Memory B cell (primary cell): ENCODE measurements at regions not wholly inside any gene's neighbourhood (a gene's known extent, or its start where the extent isn't known, plus 50 kb on each side); places are given as distances from the start of the nearest gene placed in this dataset.

Source experiments
- ATAC-seq: fragments of 150-1000 bp; cut with Tn5 transposase; 2 replicates; pipeline ENCODE4 v1.10.0; 2021; ENCODE audit warnings: low read depth, mild to moderate bottlenecking, moderate library complexity
- DNase-seq, 2 donors: peaks; one replicate each; pipeline ENCODE4 v3.0.0; 2022; ENCODE audit warnings: low spot score in 2 of 2
- H3K27ac Mint-ChIP-seq: one replicate; pipeline ENCODE4 v1.8.0; 2022; ENCODE audit warnings: mild to moderate bottlenecking, moderate library complexity, mixed read lengths
- H3K27me3 Mint-ChIP-seq: one replicate; pipeline ENCODE4 v1.8.0; 2022; ENCODE audit warnings: mixed read lengths
- H3K36me3 Mint-ChIP-seq: one replicate; pipeline ENCODE4 v1.8.0; 2022; ENCODE audit warnings: mild to moderate bottlenecking, mixed read lengths
- H3K4me1 Mint-ChIP-seq: one replicate; pipeline ENCODE4 v1.8.0; 2022; ENCODE audit warnings: mixed read lengths
- H3K4me3 Mint-ChIP-seq: one replicate; pipeline ENCODE4 v1.8.0; 2022; ENCODE audit warnings: mild to moderate bottlenecking, moderate library complexity, mixed read lengths
- H3K9me3 Mint-ChIP-seq: one replicate; pipeline ENCODE4 v1.8.0; 2022; ENCODE audit warnings: mixed read lengths

DNA sequence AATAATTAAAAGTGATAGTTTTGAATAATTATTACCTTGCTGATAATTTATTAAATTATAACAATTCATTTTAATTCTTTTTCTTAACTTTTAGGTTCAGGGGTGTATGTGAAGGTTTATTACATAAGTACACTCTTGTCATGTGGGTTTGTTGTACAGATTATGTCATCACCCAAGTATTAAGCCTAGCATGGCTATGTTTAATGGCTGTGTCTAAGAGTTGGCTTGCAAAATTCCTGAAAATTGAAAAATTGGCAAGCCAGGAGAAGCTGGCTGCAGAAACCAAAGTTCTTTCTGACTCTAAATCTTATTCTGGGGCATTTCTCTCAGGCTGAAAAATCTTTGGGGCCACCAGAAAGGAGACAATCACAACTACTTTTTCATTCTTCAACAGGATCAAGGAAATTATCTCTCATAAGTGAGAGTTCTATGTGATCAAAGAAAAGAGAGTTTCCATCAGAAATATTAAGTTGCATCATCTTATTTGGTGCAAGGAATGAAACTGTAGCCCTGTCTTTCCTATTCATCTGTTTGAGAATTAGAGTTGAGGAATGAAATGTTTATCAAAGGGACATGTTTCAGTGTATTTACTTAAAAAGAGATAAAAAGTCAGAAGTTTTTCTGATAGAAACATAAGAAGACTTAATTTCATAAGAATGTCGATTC lies 412.1 kb upstream of the CDH2 start:
- Mint-ChIP-seq H3K27ac (no peak overlapping the region), H3K9me3 (peaks cover 4% of the 10 kb centered on the region), H3K4me1 (no peaks in the 10 kb centered on the region), H3K36me3 (no peaks in the 10 kb centered on the region), H3K27me3 (no peaks in the 10 kb centered on the region), H3K4me3 (no peak overlapping the region)
- ATAC-seq (no peak), DNase-seq (no peak)

DNA sequence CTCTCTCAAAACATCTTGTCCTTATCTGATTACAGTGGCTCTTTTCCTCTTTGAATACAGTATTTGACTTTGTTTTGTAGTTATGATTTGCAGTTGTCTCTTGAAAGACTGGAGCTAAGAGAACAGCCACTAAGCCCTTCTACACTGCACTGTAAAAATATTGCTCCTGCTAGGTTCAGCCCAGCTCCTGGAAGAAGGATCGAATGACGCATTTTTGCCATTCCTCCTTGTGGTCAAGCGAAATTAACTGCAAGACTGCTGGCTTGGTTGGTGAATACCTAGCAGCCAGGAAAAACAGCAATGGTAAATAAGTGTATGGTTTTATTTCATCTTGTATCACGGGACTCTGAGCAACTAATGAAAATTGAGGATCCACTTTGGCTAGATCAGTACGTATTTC lies 407.8 kb upstream of the CDH2 start:
- no peak for ATAC-seq
- DNase-seq: no peak
- Mint-ChIP-seq H3K36me3 (no peaks in the 10 kb centered on the region), H3K9me3 (peaks cover 2% of the 10 kb centered on the region), H3K4me3 (no peak overlapping the region), H3K27ac (no peak overlapping the region), H3K27me3 (no peaks in the 10 kb centered on the region), H3K4me1 (no peaks in the 10 kb centered on the region)

GRCh38 chr18:28582724-28583123 lies 405.8 kb upstream of the CDH2 start:
- DNase-seq (no peak), ATAC-seq (no peak)
- Mint-ChIP-seq H3K27me3 (no peaks in the 10 kb centered on the region), H3K4me3 (no peak overlapping the region), H3K27ac (no peak overlapping the region), H3K36me3 (no peaks in the 10 kb centered on the region), H3K9me3 (peaks cover 3% of the 10 kb centered on the region), H3K4me1 (no peaks in the 10 kb centered on the region)

DNA sequence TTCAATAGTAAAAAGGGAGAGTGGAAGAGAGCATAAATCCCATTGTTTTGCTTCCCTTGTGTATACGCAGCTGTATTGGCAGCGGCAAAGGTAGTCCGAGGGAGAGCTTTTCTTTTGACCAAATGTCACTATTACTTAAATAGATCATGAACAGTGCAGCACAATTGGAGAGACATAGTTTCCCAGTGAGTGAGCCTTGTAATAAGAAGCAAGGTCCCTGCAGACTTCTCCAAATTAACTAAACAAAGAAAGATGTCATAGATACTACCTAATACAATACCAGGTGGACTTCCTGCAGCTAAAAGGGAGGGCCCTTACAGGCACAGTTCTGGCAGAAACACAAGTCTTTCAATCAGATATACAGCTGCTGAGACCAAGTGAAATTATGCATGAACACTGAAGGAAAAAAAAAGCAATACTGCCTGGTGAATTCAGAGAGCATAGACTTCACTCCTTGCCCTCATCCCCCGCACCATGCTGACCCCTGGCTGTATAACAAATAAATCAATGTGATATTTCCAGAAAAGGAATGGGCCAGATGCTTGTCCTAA lies 404.7 kb upstream of the CDH2 start:
- H3K27ac Mint-ChIP-seq: no peak overlapping the region
- no peak for DNase-seq
- H3K4me3 Mint-ChIP-seq: no peak overlapping the region
- ATAC-seq: no peak
- H3K4me1 Mint-ChIP-seq: no peaks in the 10 kb centered on the region
- no peaks in the 10 kb centered on the region for H3K27me3 Mint-ChIP-seq
- H3K36me3 Mint-ChIP-seq: no peaks in the 10 kb centered on the region
- peaks cover 2% of the 10 kb centered on the region for H3K9me3 Mint-ChIP-seq

DNA sequence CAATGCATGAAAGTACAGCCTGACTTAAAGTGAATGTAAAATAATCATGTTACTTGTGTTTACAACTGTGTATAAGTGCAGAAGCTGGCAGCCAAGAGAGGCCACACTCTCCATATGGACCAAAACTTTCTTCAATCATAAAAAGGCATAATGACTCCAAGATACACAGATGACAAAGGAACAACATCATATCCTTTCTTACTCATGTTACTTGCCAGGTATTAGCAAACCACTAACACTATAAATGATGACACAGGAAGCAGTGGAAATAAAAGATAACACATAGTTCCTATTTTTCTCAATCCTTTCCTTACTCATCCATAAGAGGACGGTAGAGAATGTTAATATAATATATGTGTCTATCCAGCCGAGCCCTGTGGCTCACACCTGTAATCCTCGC lies 400.0 kb upstream of the CDH2 start:
- H3K27ac Mint-ChIP-seq: no peak overlapping the region

GRCh38 chr18:28575123-28575522 lies 398.2 kb upstream of the CDH2 start:
- Mint-ChIP-seq H3K4me1 (no peaks in the 10 kb centered on the region), H3K9me3 (peaks cover 3% of the 10 kb centered on the region), H3K4me3 (no peak overlapping the region), H3K36me3 (no peaks in the 10 kb centered on the region), H3K27me3 (no peaks in the 10 kb centered on the region), H3K27ac (no peak overlapping the region)
- ATAC-seq: no peak
- DNase-seq: no peak

More for the DNA sequence above, 400.0 kb upstream of the CDH2 start:
- Mint-ChIP-seq H3K4me3 (no peak overlapping the region), H3K9me3 (peaks cover 3% of the 10 kb centered on the region), H3K36me3 (no peaks in the 10 kb centered on the region), H3K27me3 (no peaks in the 10 kb centered on the region), H3K4me1 (no peaks in the 10 kb centered on the region)
- no peak for DNase-seq
- no peak for ATAC-seq

DNA sequence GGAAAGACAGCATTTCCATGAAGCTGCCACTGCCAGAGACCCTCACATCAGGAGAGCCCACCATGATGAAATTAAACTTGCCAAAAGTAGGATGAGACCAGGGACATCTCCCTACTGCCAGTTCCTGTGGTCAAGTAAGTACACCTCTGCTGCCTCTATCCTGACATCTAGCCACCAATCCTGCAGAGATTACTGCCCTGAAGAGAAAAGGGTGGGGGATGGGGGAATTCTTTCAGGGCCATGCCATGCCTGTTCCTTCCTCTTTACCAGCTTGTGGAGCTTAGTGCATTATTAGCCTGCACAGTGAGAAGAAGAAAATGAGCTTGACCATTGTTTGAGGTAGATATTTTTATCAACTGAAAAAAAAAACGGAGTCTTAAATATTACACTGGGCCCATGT lies 397.2 kb upstream of the CDH2 start:
- Mint-ChIP-seq H3K36me3 (no peaks in the 10 kb centered on the region), H3K9me3 (peaks cover 1% of the 10 kb centered on the region), H3K4me3 (no peak overlapping the region), H3K27ac (no peak overlapping the region), H3K27me3 (no peaks in the 10 kb centered on the region), H3K4me1 (no peaks in the 10 kb centered on the region)
- ATAC-seq: no peak
- no peak for DNase-seq

DNA sequence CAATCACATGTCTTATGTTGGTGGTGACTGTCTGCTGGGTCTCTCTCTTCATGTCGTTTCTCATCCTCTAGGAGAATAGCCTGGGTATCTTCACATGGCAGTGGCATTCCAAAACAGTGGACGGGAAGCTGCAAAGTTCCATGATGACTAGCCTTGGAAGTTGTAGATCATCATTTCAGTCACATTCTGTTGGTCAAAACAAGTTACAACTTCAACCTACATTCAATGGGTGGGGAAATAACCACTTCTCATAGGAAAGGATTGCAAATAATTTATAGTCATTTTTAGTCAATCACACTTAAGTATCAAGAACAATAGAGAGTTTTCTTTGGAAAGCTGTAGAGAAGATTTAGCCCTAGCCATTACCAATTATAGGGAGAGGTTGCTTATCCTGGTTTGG lies 395.0 kb upstream of the CDH2 start:
- DNase-seq (no peak), ATAC-seq (no peak)
- Mint-ChIP-seq H3K27me3 (no peaks in the 10 kb centered on the region), H3K9me3 (peaks cover 1% of the 10 kb centered on the region), H3K4me3 (no peak overlapping the region), H3K36me3 (no peaks in the 10 kb centered on the region), H3K4me1 (no peaks in the 10 kb centered on the region), H3K27ac (no peak overlapping the region)

DNA sequence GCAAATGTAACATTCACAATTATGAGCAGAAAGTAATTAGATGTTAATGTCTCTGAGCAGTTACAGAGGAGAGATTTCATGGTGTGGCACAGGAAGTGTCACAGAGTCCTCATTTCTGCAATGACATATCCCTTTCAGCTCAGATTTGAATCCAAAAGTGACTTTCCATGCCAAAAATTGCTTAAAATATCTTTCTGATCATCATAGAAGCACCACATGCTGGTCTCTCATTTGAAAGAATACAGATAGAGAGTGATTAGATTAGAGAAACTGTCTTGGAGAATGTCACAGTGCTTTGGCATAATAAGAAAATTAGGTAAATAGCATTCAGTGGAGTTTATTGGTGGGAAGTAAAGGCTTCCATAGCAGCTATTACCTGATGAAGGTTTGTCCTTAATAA lies 383.4 kb upstream of the CDH2 start:
- DNase-seq (no peak), ATAC-seq (no peak)
- Mint-ChIP-seq H3K9me3 (peaks cover 2% of the 10 kb centered on the region), H3K36me3 (no peaks in the 10 kb centered on the region), H3K27ac (no peak overlapping the region), H3K4me1 (no peaks in the 10 kb centered on the region), H3K4me3 (no peak overlapping the region), H3K27me3 (no peaks in the 10 kb centered on the region)

- Mint-ChIP-seq H3K9me3 (peaks cover 5% of the 10 kb centered on the region), H3K4me1 (no peaks in the 10 kb centered on the region), H3K27me3 (no peaks in the 10 kb centered on the region), H3K4me3 (no peak overlapping the region), H3K36me3 (no peaks in the 10 kb centered on the region), H3K27ac (no peak overlapping the region)
- ATAC-seq: no peak
- no peak for DNase-seq
Measured at GRCh38 chr18:28559511-28559910, 382.6 kb upstream of the CDH2 start.

DNA sequence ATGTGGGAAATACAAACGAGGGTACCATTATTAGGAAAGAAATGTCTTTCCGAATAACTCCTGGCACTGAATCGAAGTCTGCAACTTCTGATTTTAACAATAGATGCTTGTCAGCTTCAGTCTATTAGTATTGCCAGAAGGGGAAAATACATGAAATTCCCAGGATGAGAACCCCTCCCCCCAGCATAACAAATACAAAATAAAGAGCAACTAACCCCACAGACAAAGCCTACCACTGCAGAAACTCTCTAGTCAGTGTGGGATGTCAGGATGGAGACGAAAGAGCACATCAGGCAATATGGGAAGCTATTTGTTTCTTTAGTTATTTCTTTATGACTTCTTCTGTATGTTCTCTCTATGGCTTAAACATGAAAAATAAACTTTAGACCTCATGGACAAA lies 365.0 kb upstream of the CDH2 start:
- Mint-ChIP-seq H3K27ac (no peak overlapping the region), H3K4me1 (no peaks in the 10 kb centered on the region), H3K36me3 (no peaks in the 10 kb centered on the region), H3K27me3 (no peaks in the 10 kb centered on the region), H3K9me3 (peaks cover 5% of the 10 kb centered on the region), H3K4me3 (no peak overlapping the region)
- DNase-seq (no peak), ATAC-seq (no peak)

DNA sequence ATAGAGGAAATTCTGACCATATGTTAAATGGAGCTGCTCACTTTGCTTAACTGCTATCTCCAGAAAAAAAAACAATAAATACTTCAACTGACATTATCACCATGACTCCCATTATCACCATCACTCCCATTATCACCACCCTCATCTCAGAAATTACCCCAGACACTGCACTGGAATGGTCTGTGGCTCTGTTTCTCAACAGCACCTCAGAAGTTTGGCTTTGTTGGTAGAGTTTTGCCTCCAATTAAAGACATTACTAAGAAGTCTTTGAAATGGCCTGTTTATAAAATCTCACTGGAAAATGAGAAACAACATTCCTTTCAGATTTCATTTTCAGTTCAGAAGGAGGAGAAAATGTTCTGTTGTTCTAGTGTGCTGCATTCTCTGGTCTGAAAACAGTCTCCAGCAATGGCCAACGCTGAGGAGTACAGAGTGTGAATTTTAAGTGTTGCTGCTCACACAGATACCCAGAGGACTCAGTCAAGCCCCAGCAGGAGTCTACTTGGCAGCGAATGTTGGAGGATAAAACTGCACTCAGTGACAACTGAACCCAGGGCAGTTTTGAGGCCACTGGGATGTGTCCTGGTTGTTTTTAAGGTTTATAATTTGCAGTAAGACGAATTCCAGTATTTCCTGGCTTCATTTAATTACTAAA lies 364.5 kb upstream of the CDH2 start:
- no peak for DNase-seq
- no peak overlapping the region for H3K4me3 Mint-ChIP-seq
- H3K36me3 Mint-ChIP-seq: no peaks in the 10 kb centered on the region
- H3K27ac Mint-ChIP-seq: no peak overlapping the region
- no peaks in the 10 kb centered on the region for H3K27me3 Mint-ChIP-seq
- no peaks in the 10 kb centered on the region for H3K4me1 Mint-ChIP-seq
- no peak for ATAC-seq
- peaks cover 5% of the 10 kb centered on the region for H3K9me3 Mint-ChIP-seq

GRCh38 chr18:28529644-28530043 lies 352.7 kb upstream of the CDH2 start:
- no peaks in the 10 kb centered on the region for H3K4me1 Mint-ChIP-seq
- H3K36me3 Mint-ChIP-seq: no peaks in the 10 kb centered on the region
- no peak overlapping the region for H3K4me3 Mint-ChIP-seq
- no peaks in the 10 kb centered on the region for H3K27me3 Mint-ChIP-seq
- DNase-seq (no peak), ATAC-seq (no peak)
- H3K9me3 Mint-ChIP-seq: peaks cover 5% of the 10 kb centered on the region
- no peak overlapping the region for H3K27ac Mint-ChIP-seq

- ATAC-seq: no peak
- H3K4me1 Mint-ChIP-seq: no peaks in the 10 kb centered on the region
Measured at GRCh38 chr18:28526196-28526595, 349.3 kb upstream of the CDH2 start.

More at GRCh38 chr18:28526196-28526595, 349.3 kb upstream of the CDH2 start:
- no peak overlapping the region for H3K4me3 Mint-ChIP-seq
- H3K27me3 Mint-ChIP-seq: no peaks in the 10 kb centered on the region
- H3K36me3 Mint-ChIP-seq: no peaks in the 10 kb centered on the region
- H3K9me3 Mint-ChIP-seq: peaks cover 1% of the 10 kb centered on the region
- DNase-seq: no peak
- no peak overlapping the region for H3K27ac Mint-ChIP-seq
